ENCODE measurements at regions not wholly inside any gene's neighbourhood (a gene's known extent, or its start where the extent isn't known, plus 50 kb on each side); places are given as distances from the start of the nearest gene placed in this dataset.

DNA sequence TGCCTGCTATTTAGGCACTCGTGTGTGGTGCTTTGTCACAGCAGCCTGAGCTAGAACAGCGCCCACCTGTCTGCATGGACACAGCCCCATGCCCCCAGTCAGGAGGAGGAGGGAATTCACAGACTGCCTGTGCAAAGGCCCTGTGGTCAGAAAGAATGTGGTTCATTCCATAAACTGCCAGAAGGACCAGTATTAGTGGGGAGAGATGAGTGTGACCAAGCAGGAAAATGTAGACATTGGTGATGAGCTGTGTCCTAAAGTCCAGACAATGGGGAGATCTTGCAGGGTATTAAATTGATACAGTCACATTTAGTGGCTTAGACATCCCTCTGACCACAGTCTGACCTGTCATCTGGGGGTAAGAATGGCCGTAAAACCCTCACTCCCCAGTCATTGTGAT lies 83.7 kb upstream of the LINC01488 start:
- TF ChIP-seq POLR2A (IDR thresholded peaks at IDR 0.05), result no peak
- TF ChIP-seq, protein P1, sequence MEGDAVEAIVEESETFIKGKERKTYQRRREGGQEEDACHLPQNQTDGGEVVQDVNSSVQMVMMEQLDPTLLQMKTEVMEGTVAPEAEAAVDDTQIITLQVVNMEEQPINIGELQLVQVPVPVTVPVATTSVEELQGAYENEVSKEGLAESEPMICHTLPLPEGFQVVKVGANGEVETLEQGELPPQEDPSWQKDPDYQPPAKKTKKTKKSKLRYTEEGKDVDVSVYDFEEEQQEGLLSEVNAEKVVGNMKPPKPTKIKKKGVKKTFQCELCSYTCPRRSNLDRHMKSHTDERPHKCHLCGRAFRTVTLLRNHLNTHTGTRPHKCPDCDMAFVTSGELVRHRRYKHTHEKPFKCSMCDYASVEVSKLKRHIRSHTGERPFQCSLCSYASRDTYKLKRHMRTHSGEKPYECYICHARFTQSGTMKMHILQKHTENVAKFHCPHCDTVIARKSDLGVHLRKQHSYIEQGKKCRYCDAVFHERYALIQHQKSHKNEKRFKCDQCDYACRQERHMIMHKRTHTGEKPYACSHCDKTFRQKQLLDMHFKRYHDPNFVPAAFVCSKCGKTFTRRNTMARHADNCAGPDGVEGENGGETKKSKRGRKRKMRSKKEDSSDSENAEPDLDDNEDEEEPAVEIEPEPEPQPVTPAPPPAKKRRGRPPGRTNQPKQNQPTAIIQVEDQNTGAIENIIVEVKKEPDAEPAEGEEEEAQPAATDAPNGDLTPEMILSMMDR (IDR thresholded peaks at IDR 0.05), result no peak
- no peaks in the 10 kb centered on the region for H3K9me3 ChIP-seq
- DNase-seq, result no peak
- peaks cover 4 to 6% of the 10 kb centered on the region in 2 donors for H3K4me1 ChIP-seq
- no peak overlapping the region for H3K4me3 ChIP-seq (replicated peaks in 1 of 3)
- no peaks in the 10 kb centered on the region for H3K27me3 ChIP-seq
- intact Hi-C loops (cut with DNase I), result no loop called here
- 93 to 94% methylated on average over 2 to 3 of the region's 3 CpGs for WGBS, 2 donors
- H3K27ac ChIP-seq, result no peak overlapping the region
- H3K36me3 ChIP-seq, result no peaks in the 10 kb centered on the region

DNA sequence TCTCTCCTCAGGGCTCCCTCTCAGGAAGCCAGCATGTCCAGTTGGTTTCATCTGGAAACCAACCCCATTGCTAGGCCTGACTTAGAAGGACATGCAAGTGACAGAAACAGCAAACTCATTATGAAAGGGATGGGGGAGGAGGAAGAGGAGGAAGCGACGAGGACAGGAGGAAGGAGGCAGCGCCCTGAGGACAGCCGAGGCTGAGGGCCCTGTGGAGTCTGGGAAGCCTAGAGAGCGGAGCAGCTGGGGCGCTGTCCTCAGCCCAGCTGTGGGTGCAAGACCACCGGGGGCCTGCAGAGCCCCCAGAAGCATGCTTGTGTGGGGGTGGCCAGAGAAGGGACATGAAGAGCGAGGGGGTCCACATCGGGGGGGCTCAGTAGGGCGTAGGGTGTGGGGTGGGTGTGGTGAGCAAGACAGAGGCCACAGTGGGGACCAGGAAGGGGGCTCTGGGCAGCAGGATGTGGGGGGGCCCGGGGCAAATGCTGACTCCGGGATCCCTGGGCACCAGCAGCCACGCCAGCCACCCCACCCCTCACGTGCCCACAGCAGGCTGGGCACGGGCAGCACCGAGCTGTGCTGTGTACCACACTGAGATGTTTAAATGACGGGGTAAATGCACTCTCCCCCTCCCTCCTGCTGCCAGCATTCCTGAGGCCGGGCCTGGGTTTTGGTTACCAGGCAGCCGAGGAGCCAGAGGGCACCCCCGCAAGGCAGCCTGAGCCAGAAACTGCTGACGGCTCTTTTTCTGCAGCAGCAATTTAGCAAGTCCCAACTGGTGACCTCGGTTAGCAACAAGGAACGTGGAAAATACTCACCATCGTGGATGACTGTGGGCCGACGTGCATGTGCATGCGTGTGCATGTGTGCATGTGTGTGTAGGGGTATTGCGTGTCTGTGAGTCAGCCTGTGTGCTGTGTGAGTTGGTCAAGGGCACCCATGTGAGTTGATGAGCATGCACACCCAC lies 82.7 kb upstream of the LINC01488 start:
- Histone ChIP-seq H3K36me3 (no peaks in the 10 kb centered on the region), H3K4me3 (replicated peaks in 1 of 3) (no peak overlapping the region), H3K27ac (no peak overlapping the region), H3K27me3 (no peaks in the 10 kb centered on the region), H3K4me1 (peaks cover 4 to 6% of the 10 kb centered on the region in 2 donors), H3K9me3 (no peaks in the 10 kb centered on the region)
- intact Hi-C loops (cut with DNase I), result no loop called here
- peak; percentile 49 to 58 for DNase-seq
- TF ChIP-seq, protein P1 (IDR thresholded peaks at IDR 0.05), result no peak
- WGBS, 2 donors, result 59 to 68% methylated on average over 14 to 25 of the region's 28 CpGs

DNA sequence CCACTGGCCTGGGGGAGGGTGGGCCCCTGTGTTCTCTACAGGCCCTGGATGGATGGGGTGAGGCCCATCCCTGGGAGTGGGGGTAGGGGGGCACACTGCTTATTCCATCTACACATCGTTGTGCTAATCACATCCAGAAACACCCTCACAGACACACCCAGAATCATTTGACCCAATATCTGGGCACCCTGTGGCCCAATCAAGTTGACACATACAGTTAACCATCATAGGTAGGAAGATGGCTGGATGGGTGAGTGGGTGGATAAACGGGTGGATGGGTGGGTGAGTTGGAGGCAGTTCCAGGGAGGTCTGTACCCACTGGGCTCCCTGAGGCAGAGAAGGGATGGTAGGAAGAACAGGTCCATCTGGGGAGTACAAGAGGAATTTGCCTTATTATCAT lies 81.3 kb upstream of the LINC01488 start:
- DNase-seq, result no peak
- Histone ChIP-seq H3K4me1 (peaks cover 4 to 6% of the 10 kb centered on the region in 2 donors), H3K4me3 (replicated peaks in 1 of 3) (no peak overlapping the region), H3K9me3 (no peaks in the 10 kb centered on the region), H3K36me3 (no peaks in the 10 kb centered on the region), H3K27me3 (no peaks in the 10 kb centered on the region), H3K27ac (no peak overlapping the region)
- TF ChIP-seq, protein P1 (IDR thresholded peaks at IDR 0.05), result no peak
- TF ChIP-seq POLR2A (IDR thresholded peaks at IDR 0.05), result no peak
- WGBS, 2 donors, result 85 to 90% methylated on average over 2 of the region's 2 CpGs
- intact Hi-C loops (cut with DNase I), result no loop called here

DNA sequence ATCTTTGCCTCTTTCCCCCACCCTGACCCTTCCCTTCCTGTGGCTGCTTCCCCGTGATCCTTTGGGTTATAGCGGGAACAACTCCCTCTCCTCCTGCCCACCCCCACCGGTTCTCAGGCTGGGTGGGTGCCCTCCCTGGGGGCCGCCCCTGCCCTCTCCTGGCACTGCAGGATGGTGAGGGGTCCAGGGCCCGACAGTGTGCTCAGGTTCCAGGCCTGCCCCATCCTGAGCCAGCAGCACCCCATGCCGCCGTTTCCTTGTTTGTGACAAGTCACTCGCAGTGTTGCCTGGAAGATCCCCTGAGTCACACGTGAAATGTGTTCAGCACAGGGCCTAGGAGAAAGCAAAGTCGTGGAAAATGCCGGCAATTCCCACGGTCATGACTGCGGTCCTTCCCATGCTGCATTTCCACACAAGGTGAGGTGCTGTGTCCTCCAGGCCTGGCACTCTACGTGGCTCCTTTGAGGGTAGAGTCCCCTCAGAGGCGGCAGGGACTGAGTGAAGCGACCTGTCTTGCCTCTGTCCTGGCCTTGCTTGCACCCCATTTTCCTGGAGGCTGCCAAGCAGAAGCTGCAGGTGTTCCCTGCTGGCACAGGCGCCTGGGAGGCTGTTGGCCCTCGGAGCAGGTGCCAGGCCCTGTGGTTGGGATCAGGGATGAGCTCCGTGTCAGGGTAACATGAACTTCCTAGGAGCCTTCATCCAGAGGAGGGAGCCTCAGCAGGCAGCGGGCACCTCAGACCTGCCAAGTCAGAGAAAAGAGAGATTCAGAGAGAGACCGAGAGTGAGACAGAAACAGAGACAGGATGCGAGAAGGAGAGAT lies 80.5 kb upstream of the LINC01488 start:
- Histone ChIP-seq H3K27me3 (no peaks in the 10 kb centered on the region), H3K4me3 (replicated peaks in 1 of 3) (no peak overlapping the region), H3K4me1 (peaks cover 4 to 6% of the 10 kb centered on the region in 2 donors), H3K27ac (no peak overlapping the region), H3K9me3 (no peaks in the 10 kb centered on the region), H3K36me3 (no peaks in the 10 kb centered on the region)
- intact Hi-C loops (cut with DNase I), result no loop called here
- DNase-seq, result no peak
- 88 to 89% methylated on average over 16 to 21 of the region's 22 CpGs for WGBS, 2 donors
- TF ChIP-seq POLR2A (IDR thresholded peaks at IDR 0.05), result no peak
- TF ChIP-seq, protein P1 (IDR thresholded peaks at IDR 0.05), result no peak
